PC-9 (cell line): ENCODE measurements at regions not wholly inside any gene's neighbourhood (a gene's known extent, or its start where the extent isn't known, plus 50 kb on each side); places are given as distances from the start of the nearest gene placed in this dataset.
"Not testable (repeated sequence)": the region's sequence is repeated elsewhere in the genome, so short reads cannot be mapped to it uniquely, and the experiment has no call there.

Source experiments
- BruUV-seq: library from RNA; stranded (reverse); fragments of 400-500 nt; replicated peaks from 2 replicates; lab custom pipeline; 2021; lab: Mats Ljungman, UMichigan
- CTCF ChIA-PET: fragments of 300-600 bp; sonication (Branson Sonifier 250); formaldehyde crosslinking; loops from one replicate; lab custom pipeline; 2022; ENCODE audit warnings: antibody characterized with exemption; lab: Charles Lee
- POLR2A ChIA-PET: fragments of 300-600 bp; sonication (Branson Sonifier 250); formaldehyde crosslinking; loops from one replicate; lab custom pipeline; 2022; ENCODE audit warnings: antibody characterized with exemption; ENCODE audit not compliant: unreplicated experiment; lab: Charles Lee
- DNase-seq, 2 experiments: peaks; one replicate each; pipeline versions ENCODE4 v3.0.0 to v3.0.0-alpha.2; 2015 to 2022; ENCODE audit warnings: mixed read lengths in 1 of 2
- H2AFZ ChIP-seq: fragments of 200-600 bp; sonication (generic); 2 replicates; pipeline ENCODE4 v1.8.1; 2017; ENCODE audit warnings: antibody characterized with exemption
- H3F3A ChIP-seq: fragments of 200-600 bp; sonication (generic); 2 replicates; pipeline ENCODE4 v1.8.1; 2017; ENCODE audit warnings: antibody characterized with exemption, mild to moderate bottlenecking, low read depth; ENCODE audit not compliant: insufficient read depth
- H3K27ac ChIP-seq: fragments of 200-600 bp; sonication (generic); 2 replicates; pipeline ENCODE4 v1.6.1; 2016; ENCODE audit warnings: mixed run types
- H3K27me3 ChIP-seq: fragments of 200-600 bp; sonication (generic); 2 replicates; pipeline ENCODE4 v1.6.1; 2016; ENCODE audit warnings: low read depth, mixed run types; ENCODE audit not compliant: insufficient read depth
- H3K36me3 ChIP-seq: fragments of 200-600 bp; sonication (generic); 2 replicates; pipeline ENCODE4 v1.6.1; 2016; ENCODE audit warnings: low read depth, mixed run types
- H3K4me1 ChIP-seq: fragments of 200-600 bp; sonication (generic); replicated peaks from 2 replicates; pipeline ENCODE4 v1.6.1; 2016; ENCODE audit warnings: mixed run types; ENCODE audit not compliant: insufficient read depth
- H3K4me2 ChIP-seq: fragments of 200-600 bp; sonication (generic); 2 replicates; pipeline ENCODE4 v1.6.1; 2017; ENCODE audit warnings: mixed run types
- H3K4me3 ChIP-seq: fragments of 200-600 bp; sonication (generic); 2 replicates; pipeline ENCODE4 v1.6.1; 2016; ENCODE audit warnings: mixed run types
- H3K79me2 ChIP-seq: fragments of 200-600 bp; sonication (generic); 2 replicates; pipeline ENCODE4 v1.6.1; 2017; ENCODE audit warnings: low read depth, mixed run types
- H3K9me2 ChIP-seq: fragments of 200-600 bp; sonication (generic); 2 replicates; pipeline ENCODE4 v1.8.1; 2017; ENCODE audit warnings: mild to moderate bottlenecking; ENCODE audit not compliant: insufficient read depth
- H3K9me3 ChIP-seq: fragments of 200-600 bp; sonication (generic); 2 replicates; pipeline ENCODE4 v1.8.1; 2016; ENCODE audit warnings: low read depth; ENCODE audit not compliant: insufficient read depth
- H4K20me1 ChIP-seq: fragments of 200-600 bp; sonication (generic); 2 replicates; pipeline ENCODE4 v1.8.1; 2017; ENCODE audit not compliant: insufficient read depth
- CTCF ChIP-seq: fragments of 200-600 bp; sonication (generic); conservative IDR thresholded peaks from 2 replicates; pipeline ENCODE4 v1.6.1; 2017; ENCODE audit warnings: mixed run types, antibody characterized with exemption, mild to moderate bottlenecking, moderate library complexity
- EZH2 ChIP-seq: fragments of 200-600 bp; sonication (generic); IDR thresholded peaks from 2 replicates; pipeline ENCODE4 v1.8.0; 2017; ENCODE audit warnings: antibody characterized with exemption, low read depth
- intact Hi-C: fragments of 100-400 bp; cut with micrococcal nuclease; formaldehyde crosslinking; loops from one replicate; pipeline ENCODE4 v1.10.0; 2022; ENCODE audit not compliant: unreplicated experiment

GRCh38 chr6:144469144-144469575 lies 184.0 kb downstream of the UTRN start:
- ChIA-PET CTCF (no interaction called here), POLR2A (no interaction called here)
- no peak for DNase-seq
- Histone ChIP-seq H3K4me1 (no peaks in the 10 kb centered on the region), H3K36me3 (peaks cover 9% of the 10 kb centered on the region; the same call in 1 of the 2 replicates), H4K20me1 (no peaks in the 10 kb centered on the region), H3K79me2 (no peaks in the 10 kb centered on the region), H3K4me2 (no peak overlapping the region), H2AFZ (no peak overlapping the region), H3K27me3 (no peaks in the 10 kb centered on the region), H3K27ac (no peak overlapping the region), H3K9me2 (no peaks in the 10 kb centered on the region; the same call in 1 of the 2 replicates), H3K4me3 (no peak overlapping the region), H3K9me3 (no peaks in the 10 kb centered on the region), H3F3A (no peaks in the 10 kb centered on the region)
- intact Hi-C loops: no loop called here
- BruUV-seq: no TSS peak
- TF ChIP-seq EZH2 (no peak), CTCF (no peak)

GRCh38 chr6:144470201-144470600 lies 185.1 kb downstream of the UTRN start:
- H3K9me3 ChIP-seq, H3K36me3 ChIP-seq, H3K4me3 ChIP-seq, H4K20me1 ChIP-seq, H3K9me2 ChIP-seq, H3F3A ChIP-seq, H2AFZ ChIP-seq, BruUV-seq, H3K4me2 ChIP-seq, H3K27ac ChIP-seq, H3K79me2 ChIP-seq, CTCF ChIA-PET, H3K4me1 ChIP-seq, DNase-seq, POLR2A ChIA-PET, intact Hi-C loops, H3K27me3 ChIP-seq: not testable (repeated sequence)

GRCh38 chr6:144471986-144472385 lies 186.9 kb downstream of the UTRN start:
- Histone ChIP-seq H3K27me3 (no peaks in the 10 kb centered on the region), H3K4me2 (no peak overlapping the region), H3K4me3 (no peak overlapping the region), H3F3A (no peaks in the 10 kb centered on the region), H3K4me1 (no peaks in the 10 kb centered on the region), H3K9me3 (no peaks in the 10 kb centered on the region), H2AFZ (no peak overlapping the region), H3K27ac (no peak overlapping the region), H3K9me2 (no peaks in the 10 kb centered on the region), H4K20me1 (no peaks in the 10 kb centered on the region), H3K36me3 (peaks cover 5% of the 10 kb centered on the region; the same call in 1 of the 2 replicates), H3K79me2 (no peaks in the 10 kb centered on the region)
- BruUV-seq: no TSS peak
- DNase-seq: no peak
- POLR2A ChIA-PET: interaction anchor here (0.7 kb wide), 1 partner anchor 481 kb away, joined by 14 read pairs; no protein-coding TSS in a partner anchor
- intact Hi-C loops: no loop called here
- TF ChIP-seq EZH2 (no peak), CTCF (no peak)
- CTCF ChIA-PET: interaction anchor here (0.7 kb wide), 1 partner anchor 399 kb away, joined by 5 read pairs; no protein-coding TSS in a partner anchor

GRCh38 chr6:144474290-144474689 lies 189.2 kb downstream of the UTRN start:
- H3K27me3 ChIP-seq: no peaks in the 10 kb centered on the region
- BruUV-seq: no TSS peak
- CTCF ChIA-PET: no interaction called here
- intact Hi-C loops: no loop called here
- no peaks in the 10 kb centered on the region for H3K4me1 ChIP-seq
- POLR2A ChIA-PET: no interaction called here
- no peak for DNase-seq
- TF ChIP-seq CTCF: no peak
- TF ChIP-seq EZH2: no peak
- no peaks in the 10 kb centered on the region for H3K9me3 ChIP-seq
- no peak overlapping the region for H3K27ac ChIP-seq
- H4K20me1 ChIP-seq: no peaks in the 10 kb centered on the region
- no peaks in the 10 kb centered on the region for H3F3A ChIP-seq
- H3K9me2 ChIP-seq: no peaks in the 10 kb centered on the region
- no peaks in the 10 kb centered on the region for H3K79me2 ChIP-seq
- H3K36me3 ChIP-seq: no peaks in the 10 kb centered on the region
- H3K4me3 ChIP-seq: no peak overlapping the region
- H2AFZ ChIP-seq: no peak overlapping the region
- H3K4me2 ChIP-seq: no peak overlapping the region
